ENCODE measurements at regions not wholly inside any gene's neighbourhood (a gene's known extent, or its start where the extent isn't known, plus 50 kb on each side); places are given as distances from the start of the nearest gene placed in this dataset.

DNA sequence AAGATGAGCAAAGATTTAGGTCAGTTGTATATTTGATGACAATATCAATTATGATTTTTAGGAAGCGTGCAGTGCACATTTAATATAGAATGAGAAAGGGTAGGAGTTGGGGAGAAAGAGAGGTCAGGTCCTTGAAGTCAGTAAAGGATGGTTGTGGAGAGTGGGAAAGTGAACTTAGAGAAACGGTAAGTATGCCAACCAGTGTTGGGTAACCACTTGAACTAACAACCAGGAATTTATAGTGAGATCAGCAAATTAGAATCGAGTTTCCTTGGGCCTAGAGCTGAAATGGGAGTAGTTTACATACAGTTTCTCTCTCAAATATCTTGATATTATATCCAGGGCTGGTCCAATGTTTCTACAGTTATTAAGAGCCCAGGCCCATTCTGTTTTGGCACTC, 188.5 kb upstream of the RBMS3 start:
- Histone ChIP-seq H4K20me1 (ENCODE audit: insufficient read depth) (no peaks in the 10 kb centered on the region), H3K4me1 (ENCODE audit: low read depth, poor library complexity, severe bottlenecking) (no peaks in the 10 kb centered on the region), H3K9ac (no peak overlapping the region), H3K79me2 (ENCODE audit: insufficient read depth, low read depth) (no peaks in the 10 kb centered on the region), H3K27me3 (ENCODE audit: insufficient read depth, low read depth) (no peaks in the 10 kb centered on the region), H3K27ac (no peak overlapping the region), H3K4me2 (no peak overlapping the region), H3K36me3 (ENCODE audit: insufficient read depth) (no peaks in the 10 kb centered on the region), H3K4me3 (IDR thresholded peaks at IDR 0.05; ENCODE audit: insufficient read depth, low read depth, low read length) (no peak overlapping the region), H2AFZ (ENCODE audit: low read depth) (no peak overlapping the region)
- TF ChIP-seq, protein P1, sequence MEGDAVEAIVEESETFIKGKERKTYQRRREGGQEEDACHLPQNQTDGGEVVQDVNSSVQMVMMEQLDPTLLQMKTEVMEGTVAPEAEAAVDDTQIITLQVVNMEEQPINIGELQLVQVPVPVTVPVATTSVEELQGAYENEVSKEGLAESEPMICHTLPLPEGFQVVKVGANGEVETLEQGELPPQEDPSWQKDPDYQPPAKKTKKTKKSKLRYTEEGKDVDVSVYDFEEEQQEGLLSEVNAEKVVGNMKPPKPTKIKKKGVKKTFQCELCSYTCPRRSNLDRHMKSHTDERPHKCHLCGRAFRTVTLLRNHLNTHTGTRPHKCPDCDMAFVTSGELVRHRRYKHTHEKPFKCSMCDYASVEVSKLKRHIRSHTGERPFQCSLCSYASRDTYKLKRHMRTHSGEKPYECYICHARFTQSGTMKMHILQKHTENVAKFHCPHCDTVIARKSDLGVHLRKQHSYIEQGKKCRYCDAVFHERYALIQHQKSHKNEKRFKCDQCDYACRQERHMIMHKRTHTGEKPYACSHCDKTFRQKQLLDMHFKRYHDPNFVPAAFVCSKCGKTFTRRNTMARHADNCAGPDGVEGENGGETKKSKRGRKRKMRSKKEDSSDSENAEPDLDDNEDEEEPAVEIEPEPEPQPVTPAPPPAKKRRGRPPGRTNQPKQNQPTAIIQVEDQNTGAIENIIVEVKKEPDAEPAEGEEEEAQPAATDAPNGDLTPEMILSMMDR (conservative IDR thresholded peaks at IDR 0.05; ENCODE audit: low read depth, low read length) = no peak

DNA sequence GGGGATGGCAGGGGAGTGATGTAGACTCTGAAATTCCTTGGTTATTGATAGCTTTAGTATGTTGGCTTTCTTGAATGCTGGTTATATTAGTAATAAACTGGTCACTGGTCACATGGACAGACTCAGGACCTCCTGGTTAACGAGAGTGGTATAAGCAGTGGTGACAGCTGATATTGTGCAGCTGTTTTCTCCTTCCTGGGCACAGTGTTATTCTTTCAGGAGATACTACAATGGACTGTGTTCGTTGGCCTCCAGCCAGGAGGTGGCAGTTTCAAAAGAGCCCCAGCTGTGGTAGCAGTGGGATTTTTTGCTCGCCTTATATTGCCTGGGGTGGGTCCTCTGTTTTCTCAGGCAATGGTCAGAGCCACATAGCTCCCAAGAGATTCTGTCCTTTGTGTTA, 181.6 kb upstream of the RBMS3 start:
- H3K27me3 ChIP-seq (ENCODE audit: insufficient read depth, low read depth) = no peaks in the 10 kb centered on the region
- H3K79me2 ChIP-seq (ENCODE audit: insufficient read depth, low read depth) = no peaks in the 10 kb centered on the region
- H3K4me2 ChIP-seq = no peak overlapping the region
- no peak overlapping the region for H3K4me3 ChIP-seq (IDR thresholded peaks at IDR 0.05; ENCODE audit: insufficient read depth, low read depth, low read length)
- no peaks in the 10 kb centered on the region for H3K4me1 ChIP-seq (ENCODE audit: low read depth, poor library complexity, severe bottlenecking)
- H2AFZ ChIP-seq (ENCODE audit: low read depth) = no peak overlapping the region
- TF ChIP-seq, protein P1 (conservative IDR thresholded peaks at IDR 0.05; ENCODE audit: low read depth, low read length) = no peak
- no peak overlapping the region for H3K9ac ChIP-seq
- no peak overlapping the region for H3K27ac ChIP-seq
- H4K20me1 ChIP-seq (ENCODE audit: insufficient read depth) = no peaks in the 10 kb centered on the region
- H3K36me3 ChIP-seq (ENCODE audit: insufficient read depth) = no peaks in the 10 kb centered on the region

DNA sequence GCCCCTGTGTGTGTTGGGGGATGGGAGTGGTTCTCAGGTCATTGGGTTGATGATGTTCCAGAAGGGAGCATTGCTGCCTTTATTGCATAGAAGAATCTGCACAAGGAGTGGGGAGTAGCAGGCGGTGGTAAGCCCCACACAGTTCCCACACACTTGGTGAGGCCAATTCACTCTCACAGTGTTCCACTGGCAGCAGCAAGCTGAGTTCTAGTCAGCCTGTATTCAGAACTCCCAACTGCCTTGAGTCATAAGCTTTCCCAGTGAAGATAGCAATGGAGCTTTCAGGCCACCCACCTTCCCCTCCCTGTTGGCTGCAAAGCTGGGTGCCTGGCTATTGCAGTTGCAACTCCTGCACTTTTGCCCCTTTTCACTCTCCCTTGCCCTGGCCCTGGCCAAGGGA, 181.1 kb upstream of the RBMS3 start:
- H3K27ac ChIP-seq = no peak overlapping the region
- H3K9ac ChIP-seq = no peak overlapping the region
- no peak overlapping the region for H3K4me3 ChIP-seq (IDR thresholded peaks at IDR 0.05; ENCODE audit: insufficient read depth, low read depth, low read length)
- H3K4me1 ChIP-seq (ENCODE audit: low read depth, poor library complexity, severe bottlenecking) = no peaks in the 10 kb centered on the region
- no peaks in the 10 kb centered on the region for H3K36me3 ChIP-seq (ENCODE audit: insufficient read depth)
- no peak overlapping the region for H2AFZ ChIP-seq (ENCODE audit: low read depth)
- TF ChIP-seq, protein P1 (conservative IDR thresholded peaks at IDR 0.05; ENCODE audit: low read depth, low read length) = no peak
- no peaks in the 10 kb centered on the region for H3K79me2 ChIP-seq (ENCODE audit: insufficient read depth, low read depth)
- no peak overlapping the region for H3K4me2 ChIP-seq
- H3K27me3 ChIP-seq (ENCODE audit: insufficient read depth, low read depth) = no peaks in the 10 kb centered on the region
- H4K20me1 ChIP-seq (ENCODE audit: insufficient read depth) = no peaks in the 10 kb centered on the region

DNA sequence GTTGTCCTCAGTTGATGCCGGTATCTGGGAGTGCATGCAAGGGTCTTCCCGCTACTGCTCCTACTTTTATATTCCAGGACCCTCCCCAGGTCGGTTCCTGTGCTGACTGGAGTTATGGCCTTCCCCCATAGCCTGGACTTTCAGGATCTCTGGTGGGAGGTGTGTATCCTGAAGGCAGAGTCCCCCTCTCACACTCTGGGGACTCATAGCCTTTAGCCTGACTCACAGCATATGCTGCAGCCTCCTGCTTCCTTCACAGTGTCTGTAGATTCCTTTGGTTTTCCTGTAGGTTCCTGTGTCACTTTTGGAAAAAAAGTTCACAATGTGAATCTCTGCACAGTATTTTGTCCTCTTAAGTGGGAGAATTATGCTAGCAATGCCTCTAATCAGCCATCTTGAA, 180.6 kb upstream of the RBMS3 start:
- Histone ChIP-seq H4K20me1 (ENCODE audit: insufficient read depth) (no peaks in the 10 kb centered on the region), H3K36me3 (ENCODE audit: insufficient read depth) (no peaks in the 10 kb centered on the region), H3K79me2 (ENCODE audit: insufficient read depth, low read depth) (no peaks in the 10 kb centered on the region), H3K4me2 (no peak overlapping the region), H2AFZ (ENCODE audit: low read depth) (no peak overlapping the region), H3K4me3 (IDR thresholded peaks at IDR 0.05; ENCODE audit: insufficient read depth, low read depth, low read length) (no peak overlapping the region), H3K9ac (no peak overlapping the region), H3K27me3 (ENCODE audit: insufficient read depth, low read depth) (no peaks in the 10 kb centered on the region), H3K27ac (no peak overlapping the region), H3K4me1 (ENCODE audit: low read depth, poor library complexity, severe bottlenecking) (no peaks in the 10 kb centered on the region)
- TF ChIP-seq, protein P1 (conservative IDR thresholded peaks at IDR 0.05; ENCODE audit: low read depth, low read length) = no peak

DNA sequence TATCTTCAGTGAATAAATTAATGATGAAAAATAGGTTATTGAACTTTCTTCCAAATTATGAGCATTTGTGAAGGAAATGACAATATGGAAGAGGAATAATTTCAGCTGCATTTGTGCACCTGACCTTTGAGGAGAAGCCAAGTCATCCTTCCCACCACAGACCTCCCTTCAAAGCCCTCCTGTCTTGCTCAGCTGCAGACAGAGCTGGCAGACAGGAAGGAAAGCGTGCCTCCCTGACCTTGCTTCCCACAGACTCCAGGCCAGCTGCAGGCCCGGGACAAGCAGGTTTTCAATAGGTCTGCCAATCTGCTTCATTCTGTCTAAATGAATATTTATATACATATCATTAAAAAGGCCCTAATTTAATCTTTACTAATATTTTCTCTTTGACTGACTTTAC, 152.9 kb upstream of the RBMS3 start:
- H3K79me2 ChIP-seq (ENCODE audit: insufficient read depth, low read depth) = no peaks in the 10 kb centered on the region
- H3K4me3 ChIP-seq (IDR thresholded peaks at IDR 0.05; ENCODE audit: insufficient read depth, low read depth, low read length) = no peak overlapping the region
- H3K27ac ChIP-seq = no peak overlapping the region
- H3K27me3 ChIP-seq (ENCODE audit: insufficient read depth, low read depth) = no peaks in the 10 kb centered on the region
- TF ChIP-seq, protein P1 (conservative IDR thresholded peaks at IDR 0.05; ENCODE audit: low read depth, low read length) = no peak
- no peaks in the 10 kb centered on the region for H3K4me1 ChIP-seq (ENCODE audit: low read depth, poor library complexity, severe bottlenecking)
- H2AFZ ChIP-seq (ENCODE audit: low read depth) = no peak overlapping the region
- H3K4me2 ChIP-seq = no peak overlapping the region
- no peaks in the 10 kb centered on the region for H4K20me1 ChIP-seq (ENCODE audit: insufficient read depth)
- H3K9ac ChIP-seq = no peak overlapping the region
- H3K36me3 ChIP-seq (ENCODE audit: insufficient read depth) = no peaks in the 10 kb centered on the region
